ENCODE measurements at regions not wholly inside any gene's neighbourhood (a gene's known extent, or its start where the extent isn't known, plus 50 kb on each side); places are given as distances from the start of the nearest gene placed in this dataset.

DNA sequence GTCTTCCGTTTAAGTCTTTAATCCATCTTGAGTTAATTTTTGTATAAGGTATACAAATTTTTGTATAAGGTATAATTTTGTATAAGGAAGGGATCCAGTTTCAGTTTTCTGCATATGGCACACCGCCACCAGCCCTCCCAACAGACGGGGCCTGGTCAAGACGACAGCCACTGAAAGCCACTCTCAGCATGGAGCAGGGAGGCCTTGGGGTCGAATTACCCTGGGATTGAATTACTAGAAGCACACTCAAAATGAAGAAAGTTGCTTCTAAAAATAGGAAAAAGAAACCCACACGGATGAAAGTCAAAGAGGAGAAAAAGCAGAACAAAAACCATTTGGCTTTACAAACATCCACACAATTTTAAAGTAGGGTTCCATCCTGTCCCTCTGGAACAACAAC lies 586.2 kb upstream of the ADAMTS16 start:
- H3K9me3 ChIP-seq (replicated peaks; ENCODE audit: control insufficient read depth, insufficient read depth, low read length) = peaks cover 3% of the 10 kb centered on the region
- POLR2A ChIA-PET = no interaction called here
- CTCF ChIA-PET = no interaction called here
- no peak overlapping the region for H3K4me3 ChIP-seq (replicated peaks in 1 of 3; ENCODE audit: insufficient read depth in 1 of 3, low read depth in 1 of 3, low read length in 3 of 3)
- no peaks in the 10 kb centered on the region for H3K4me1 ChIP-seq (ENCODE audit: control insufficient read depth, extremely low read depth, insufficient read depth, low read length)
- H3K79me2 ChIP-seq (ENCODE audit: control insufficient read depth, insufficient read depth, low read length) = no peaks in the 10 kb centered on the region
- dilution Hi-C loops (cut with MboI; ENCODE audit: extremely low pct_ligation_motif_present, low sequenced_read_pairs) = no loop called here
- no peak for DNase-seq (ENCODE audit: low read depth, low spot score)
- H3K9me1 ChIP-seq (replicated peaks; ENCODE audit: control insufficient read depth, extremely low read depth, insufficient read depth, low read length) = no peaks in the 10 kb centered on the region
- no TSS peak for BruUV-seq (replicated peaks)
- H3K4me2 ChIP-seq (ENCODE audit: insufficient read depth, low read length) = no peak overlapping the region
- intact Hi-C loops (cut with micrococcal nuclease) = no loop called here
- TF ChIP-seq, protein P1, sequence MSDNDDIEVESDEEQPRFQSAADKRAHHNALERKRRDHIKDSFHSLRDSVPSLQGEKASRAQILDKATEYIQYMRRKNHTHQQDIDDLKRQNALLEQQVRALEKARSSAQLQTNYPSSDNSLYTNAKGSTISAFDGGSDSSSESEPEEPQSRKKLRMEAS (IDR thresholded peaks at IDR 0.05; ENCODE audit: insufficient read depth, insufficient read length) = no peak
- TF ChIP-seq MYC (IDR thresholded peaks at IDR 0.05; ENCODE audit: low read depth, low read length) (no peak), GATA2 (IDR thresholded peaks at IDR 0.05; ENCODE audit: insufficient read depth, insufficient read length, low read depth, low read length) (no peak), EZH2 (IDR thresholded peaks at IDR 0.05; ENCODE audit: borderline replicate concordance, low read depth, low read length, severe bottlenecking) (no peak), FOS (IDR thresholded peaks at IDR 0.05; ENCODE audit: borderline replicate concordance, insufficient read depth, low read length) (no peak), JUN (IDR thresholded peaks at IDR 0.05; ENCODE audit: borderline replicate concordance, insufficient read depth, insufficient read length, low read depth) (no peak), POLR2AphosphoS5 (IDR thresholded peaks at IDR 0.05; ENCODE audit: insufficient read depth, low read depth, low read length) (no peak), POLR2A (IDR thresholded peaks at IDR 0.05; ENCODE audit: low read depth, low read length) (no peak)
- TF ChIP-seq, protein P2, sequence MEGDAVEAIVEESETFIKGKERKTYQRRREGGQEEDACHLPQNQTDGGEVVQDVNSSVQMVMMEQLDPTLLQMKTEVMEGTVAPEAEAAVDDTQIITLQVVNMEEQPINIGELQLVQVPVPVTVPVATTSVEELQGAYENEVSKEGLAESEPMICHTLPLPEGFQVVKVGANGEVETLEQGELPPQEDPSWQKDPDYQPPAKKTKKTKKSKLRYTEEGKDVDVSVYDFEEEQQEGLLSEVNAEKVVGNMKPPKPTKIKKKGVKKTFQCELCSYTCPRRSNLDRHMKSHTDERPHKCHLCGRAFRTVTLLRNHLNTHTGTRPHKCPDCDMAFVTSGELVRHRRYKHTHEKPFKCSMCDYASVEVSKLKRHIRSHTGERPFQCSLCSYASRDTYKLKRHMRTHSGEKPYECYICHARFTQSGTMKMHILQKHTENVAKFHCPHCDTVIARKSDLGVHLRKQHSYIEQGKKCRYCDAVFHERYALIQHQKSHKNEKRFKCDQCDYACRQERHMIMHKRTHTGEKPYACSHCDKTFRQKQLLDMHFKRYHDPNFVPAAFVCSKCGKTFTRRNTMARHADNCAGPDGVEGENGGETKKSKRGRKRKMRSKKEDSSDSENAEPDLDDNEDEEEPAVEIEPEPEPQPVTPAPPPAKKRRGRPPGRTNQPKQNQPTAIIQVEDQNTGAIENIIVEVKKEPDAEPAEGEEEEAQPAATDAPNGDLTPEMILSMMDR (IDR thresholded peaks at IDR 0.05; ENCODE audit: extremely low read depth in 1 of 2, insufficient read depth in 1 of 2, low read depth in 1 of 2, low read length in 2 of 2) = no peak
- FAIRE-seq = no peak
- H3K36me3 ChIP-seq (ENCODE audit: control insufficient read depth in 2 of 2, extremely low read depth in 1 of 2, insufficient read depth in 2 of 2, low read length in 2 of 2) = no peaks in the 10 kb centered on the region
- H3K27ac ChIP-seq (ENCODE audit: insufficient read depth, low read depth, low read length) = no peak overlapping the region
- H3K27me3 ChIP-seq (ENCODE audit: control insufficient read depth in 2 of 2, insufficient read depth in 2 of 2, low read length in 2 of 2) = no peaks in the 10 kb centered on the region
- H4K20me1 ChIP-seq (replicated peaks; ENCODE audit: control insufficient read depth, extremely low read depth, insufficient read depth, low read length) = no peaks in the 10 kb centered on the region
- H3K9ac ChIP-seq (replicated peaks; ENCODE audit: extremely low read depth, insufficient read depth, low read length) = no peak overlapping the region
- H2AFZ ChIP-seq (ENCODE audit: low read depth, low read length) = no peak overlapping the region
